ENCODE measurements at regions not wholly inside any gene's neighbourhood (a gene's known extent, or its start where the extent isn't known, plus 50 kb on each side); places are given as distances from the start of the nearest gene placed in this dataset.

DNA sequence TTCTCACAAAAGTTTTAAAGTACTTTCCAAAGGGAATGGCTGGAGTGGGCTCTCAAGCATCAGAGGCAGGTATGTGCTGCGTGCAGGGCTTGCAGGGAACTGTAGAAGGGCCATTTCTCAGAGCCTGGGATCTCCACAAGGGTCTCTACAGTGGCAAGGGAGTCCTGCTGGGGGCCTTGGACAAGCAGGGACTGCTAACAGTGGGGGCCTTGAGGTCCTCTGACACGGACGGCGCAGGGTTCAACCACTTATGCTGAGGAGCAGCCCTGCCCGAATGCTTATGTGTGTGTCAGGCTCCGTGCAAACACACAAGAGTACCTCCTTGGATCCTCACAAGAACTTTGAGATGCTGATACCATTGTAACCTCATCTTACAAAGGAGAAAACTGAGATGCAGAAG, 342.1 kb upstream of the COBL start:
- no peak for DNase-seq

- peak; percentile 13 for DNase-seq
Measured at GRCh38 chr7:51647931-51648351, 331.3 kb upstream of the COBL start.

- DNase-seq, result no peak
Measured at GRCh38 chr7:51647486-51647885, 330.9 kb upstream of the COBL start.

DNA sequence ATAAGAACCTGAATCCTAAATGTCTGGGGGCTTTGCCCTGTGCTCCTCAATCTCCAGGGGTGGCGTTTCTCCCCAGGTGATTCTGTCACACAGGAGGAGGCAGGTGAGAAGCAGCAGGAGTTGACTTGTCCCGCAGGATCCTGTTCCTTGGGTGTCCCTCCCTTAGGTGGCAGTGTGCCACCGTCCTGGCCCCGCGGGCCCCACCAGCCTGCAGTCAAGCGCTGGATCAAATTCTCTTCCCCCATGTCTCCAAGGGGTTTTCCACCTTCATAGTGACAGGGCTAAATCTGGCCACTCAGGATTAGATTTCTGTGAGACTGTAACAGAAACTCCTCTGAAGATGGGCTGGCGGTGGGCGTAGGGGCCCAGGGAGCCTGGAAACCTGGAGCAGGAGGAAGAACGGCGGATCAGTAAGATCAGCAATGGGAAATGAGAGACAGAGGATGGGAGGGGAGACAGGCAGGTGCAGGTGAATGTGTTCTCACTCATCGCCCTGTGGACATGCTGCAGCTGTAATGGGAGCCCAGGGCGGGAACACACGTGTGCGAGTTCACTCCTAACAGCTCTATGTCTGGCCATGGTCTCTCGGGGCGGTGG, 329.2 kb upstream of the COBL start:
- no peak for DNase-seq

DNA sequence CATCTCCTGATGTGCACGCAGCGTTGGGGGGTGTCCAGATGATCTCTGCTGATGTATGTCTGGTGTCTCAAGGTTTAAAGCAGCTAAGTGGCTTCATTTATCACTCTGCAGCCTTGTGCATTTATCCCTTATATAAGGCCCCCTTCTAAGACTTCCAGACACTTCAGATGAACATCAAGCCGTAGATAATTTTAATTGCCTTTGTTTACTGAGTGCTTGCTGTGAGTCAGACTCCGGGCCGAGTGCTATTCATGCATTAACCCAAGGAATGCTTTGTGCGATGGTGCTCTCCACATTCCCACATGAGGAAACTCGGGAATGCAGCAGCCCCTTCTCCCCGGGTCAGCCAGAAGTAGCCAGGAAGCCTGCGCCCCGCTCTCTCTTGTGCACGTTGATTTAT, 328.6 kb upstream of the COBL start:
- no peak for DNase-seq

DNA sequence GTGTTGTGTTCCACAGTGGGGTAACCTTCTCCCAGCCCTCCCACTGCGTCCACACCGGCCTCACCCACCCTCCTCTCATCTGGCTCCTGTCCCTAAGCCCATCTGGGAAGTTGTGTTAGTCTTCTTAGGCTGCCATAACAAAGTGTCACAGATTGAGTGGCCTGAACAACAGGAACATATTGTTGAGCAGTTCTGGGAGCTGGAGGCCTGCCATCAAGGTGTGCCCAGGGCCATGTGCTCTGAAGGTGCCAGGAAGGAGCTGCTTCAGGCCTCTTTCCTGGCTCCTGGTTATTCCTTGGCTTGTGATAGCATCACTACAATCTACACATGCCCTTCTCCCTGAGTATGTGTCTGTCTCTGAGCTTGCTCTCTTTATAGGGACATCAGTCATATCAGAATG, 327.6 kb upstream of the COBL start:
- no peak for DNase-seq

GRCh38 chr7:51640841-51641240, 324.2 kb upstream of the COBL start:
- DNase-seq, result no peak

- DNase-seq, result no peak
Measured at GRCh38 chr7:51639661-51640334, 323.2 kb upstream of the COBL start.

DNA sequence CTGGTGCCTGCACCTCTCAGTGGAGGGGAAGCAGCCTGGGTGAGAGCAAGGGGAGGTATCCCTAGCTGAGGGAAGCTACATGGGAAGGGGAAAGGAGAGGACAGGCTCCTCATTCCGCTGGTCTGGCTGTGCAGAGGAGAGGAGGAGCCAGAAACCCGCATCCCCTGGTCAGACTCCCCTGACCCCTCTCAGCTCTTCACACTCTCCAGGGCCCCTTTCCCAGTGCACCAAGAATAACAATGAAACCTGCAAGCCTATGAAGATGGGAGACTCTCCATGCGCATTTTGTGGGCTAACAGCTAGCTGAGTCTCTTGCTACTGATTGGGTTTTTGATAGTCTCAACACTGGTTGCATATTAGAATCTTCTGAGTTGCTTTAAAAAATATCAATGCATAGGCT, 319.9 kb upstream of the COBL start:
- DNase-seq, result no peak

DNA sequence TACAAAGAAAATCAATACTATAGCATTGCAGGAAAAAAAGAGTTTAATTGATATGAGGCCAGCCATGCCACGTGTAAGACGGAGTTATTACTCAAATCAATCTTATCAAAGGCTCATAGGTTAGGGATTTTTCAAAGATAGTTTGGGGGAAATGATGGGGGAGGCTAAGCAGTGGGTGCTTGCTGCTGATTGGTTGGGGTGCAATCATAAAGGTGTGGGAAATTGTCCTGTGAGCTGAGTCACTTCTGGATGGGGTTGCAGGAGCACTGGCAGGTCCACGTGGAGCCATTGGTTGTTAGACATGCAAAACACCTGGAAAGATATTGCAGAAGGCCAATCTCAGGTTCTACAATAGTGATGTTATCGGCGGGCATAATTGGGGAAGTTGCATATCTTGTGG, 319.2 kb upstream of the COBL start:
- no peak for DNase-seq

- DNase-seq, result no peak
Measured at GRCh38 chr7:51634538-51634937, 317.9 kb upstream of the COBL start.

GRCh38 chr7:51634025-51634424, 317.4 kb upstream of the COBL start:
- DNase-seq, result no peak

DNA sequence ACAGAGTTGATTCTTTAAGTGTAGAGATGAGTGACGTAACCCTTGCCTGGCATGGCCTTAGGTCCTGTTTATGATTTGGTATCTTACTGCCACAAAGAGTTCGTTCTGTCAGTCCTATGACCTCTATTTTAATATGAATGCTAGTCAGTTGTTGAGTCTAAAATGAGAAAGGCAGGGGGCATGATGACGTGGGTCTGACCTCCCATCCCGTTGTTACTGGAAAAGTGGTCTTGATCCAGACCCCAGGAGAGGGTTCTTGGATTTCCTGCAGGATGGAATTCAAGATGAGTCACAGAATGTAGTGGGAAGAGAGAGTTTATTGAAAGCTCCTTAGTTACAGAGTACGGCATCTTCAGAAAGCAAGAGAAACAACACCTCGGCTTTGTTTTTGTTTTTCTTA, 317.0 kb upstream of the COBL start:
- DNase-seq, result no peak

DNA sequence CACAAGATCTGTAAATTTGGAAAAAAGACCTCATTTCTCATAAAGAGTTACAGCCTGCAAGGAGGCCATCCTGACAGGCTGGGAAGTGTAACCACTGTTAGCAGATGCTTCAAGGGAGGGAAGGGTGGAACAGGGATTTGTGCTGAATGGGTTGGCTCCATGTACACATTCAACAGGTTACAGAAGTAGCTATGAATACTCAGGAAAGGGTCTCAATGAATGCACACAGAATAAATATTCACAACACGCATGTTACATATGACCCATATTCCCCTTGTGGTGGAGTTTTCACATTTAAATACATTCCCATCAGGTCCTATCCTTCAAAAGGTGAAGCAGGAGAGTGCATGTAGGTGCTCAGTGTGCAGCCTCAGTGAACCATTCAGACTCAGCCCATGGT, 316.4 kb upstream of the COBL start:
- DNase-seq, result no peak

DNA sequence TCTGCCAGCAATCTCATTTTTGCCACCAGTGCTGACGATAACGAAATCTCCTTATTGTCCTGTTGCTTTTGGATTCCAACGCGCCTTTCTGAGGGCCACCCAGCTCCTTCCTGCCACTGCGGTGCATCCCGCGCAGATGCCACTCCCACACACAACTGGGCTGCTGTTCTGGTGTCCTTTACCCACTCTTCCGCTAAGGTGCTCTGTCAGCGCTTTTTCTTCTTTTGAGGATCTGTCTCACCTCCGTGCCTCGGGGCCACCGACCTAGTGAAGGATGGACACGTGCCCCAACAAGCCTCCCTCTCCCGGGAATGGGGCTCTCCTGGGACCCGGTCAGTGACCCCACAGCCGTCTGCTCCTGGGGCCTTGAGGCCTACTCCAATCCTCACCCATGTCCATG, 314.3 kb upstream of the COBL start:
- DNase-seq, result no peak

DNA sequence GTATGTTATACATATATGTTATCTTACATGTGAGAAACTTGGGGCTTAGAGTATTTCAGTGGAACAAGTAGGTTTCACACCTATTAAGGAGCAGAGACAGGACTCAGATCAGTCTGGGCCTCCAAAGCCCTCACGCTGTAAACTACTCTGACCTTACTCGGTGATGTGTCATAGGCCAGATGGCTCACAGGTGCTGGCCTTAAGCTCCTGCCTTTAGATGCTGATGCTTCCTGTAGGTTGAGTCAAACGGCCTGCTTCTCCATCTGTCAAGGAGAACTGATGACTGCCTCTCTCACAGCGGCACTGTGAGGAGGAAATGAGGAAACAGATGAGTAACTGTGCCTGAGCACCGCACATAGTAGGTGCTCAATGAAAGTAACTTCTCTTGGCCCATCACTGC, 312.6 kb upstream of the COBL start:
- DNase-seq, result no peak

DNA sequence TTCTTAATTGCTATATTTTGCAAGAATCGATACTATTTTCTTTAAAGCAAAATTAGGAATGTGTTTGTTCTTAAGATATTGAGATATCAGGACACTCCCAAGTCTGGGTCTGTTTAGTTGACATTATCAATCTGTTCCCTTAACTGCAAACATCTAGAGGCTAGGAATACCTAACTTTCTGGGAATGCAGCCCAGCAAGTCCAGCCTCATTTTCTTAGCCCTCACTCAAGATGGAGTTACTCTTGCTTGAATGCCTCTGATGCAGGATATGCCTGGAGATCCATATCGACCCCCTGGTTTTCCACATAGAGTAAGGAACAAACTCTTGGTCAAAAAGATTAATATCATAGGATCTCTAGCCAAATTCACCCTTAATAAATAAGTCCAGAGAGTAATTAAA, 305.3 kb upstream of the COBL start:
- DNase-seq, result no peak

DNA sequence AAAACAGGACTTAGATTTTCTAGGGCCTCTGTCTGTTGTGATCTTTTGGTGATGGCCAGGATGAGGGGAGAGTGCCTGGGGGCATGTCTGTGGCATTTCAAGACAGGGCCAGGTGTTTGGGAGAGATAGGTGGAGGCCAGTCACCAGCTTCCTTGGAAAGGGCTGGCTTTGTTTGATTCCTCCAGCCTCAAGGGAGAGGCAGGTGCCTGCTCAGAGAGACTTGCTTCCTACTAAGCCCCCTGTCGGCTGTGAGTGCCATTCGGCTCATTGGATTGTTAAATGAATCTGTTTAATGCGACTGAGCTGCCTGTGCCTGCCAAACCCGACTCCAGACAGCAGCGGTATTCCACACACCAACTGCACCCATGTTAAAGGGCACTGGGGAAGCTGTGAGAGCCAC, 304.1 kb upstream of the COBL start:
- DNase-seq, result no peak

DNA sequence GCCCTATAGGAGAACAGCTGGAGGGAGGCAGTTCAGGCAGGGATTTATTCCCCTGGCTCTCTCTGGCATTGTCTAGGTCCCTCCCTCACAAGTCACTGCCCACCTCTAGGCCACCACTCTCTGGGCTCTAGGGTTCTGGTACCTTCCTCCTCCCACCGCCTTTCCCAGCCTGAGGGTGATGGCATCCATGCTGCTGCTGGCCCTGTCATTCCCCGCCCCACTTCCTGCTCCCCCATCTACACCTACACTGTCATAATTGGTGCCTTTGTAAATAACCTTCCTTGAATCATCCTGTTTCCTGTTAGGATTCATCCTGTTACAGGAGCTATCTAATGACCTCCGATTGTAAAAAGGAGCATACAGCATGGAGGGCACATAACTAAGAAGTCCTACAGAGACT, 303.3 kb upstream of the COBL start:
- no peak for DNase-seq

- no peak for DNase-seq
Measured at GRCh38 chr7:51617686-51618085, 301.1 kb upstream of the COBL start.

GRCh38 chr7:51613911-51614357, 297.3 kb upstream of the COBL start:
- DNase-seq, result no peak

GRCh38 chr7:51611937-51612336, 295.3 kb upstream of the COBL start:
- peak; percentile 3 for DNase-seq

GRCh38 chr7:51607447-51607846, 290.8 kb upstream of the COBL start:
- DNase-seq, result no peak

GRCh38 chr7:51606601-51607154, 290.1 kb upstream of the COBL start:
- DNase-seq, result no peak

All from skin of body (tissue), 1 donor.